ENCODE measurements at regions not wholly inside any gene's neighbourhood (a gene's known extent, or its start where the extent isn't known, plus 50 kb on each side); places are given as distances from the start of the nearest gene placed in this dataset.

GRCh38 chr2:224206816-224207215, 167.7 kb upstream of the SERPINE2 start:
- no peaks in the 10 kb centered on the region for H3K9me3 ChIP-seq (replicated peaks; ENCODE audit: control insufficient read depth, insufficient read depth, low read length)
- H3K9me1 ChIP-seq (replicated peaks; ENCODE audit: control insufficient read depth, extremely low read depth, insufficient read depth, low read length): no peaks in the 10 kb centered on the region
- no peak overlapping the region for H3K9ac ChIP-seq (replicated peaks; ENCODE audit: extremely low read depth, insufficient read depth, low read length)
- no peaks in the 10 kb centered on the region for H4K20me1 ChIP-seq (replicated peaks; ENCODE audit: control insufficient read depth, extremely low read depth, insufficient read depth, low read length)
- no peaks in the 10 kb centered on the region for H3K4me1 ChIP-seq (ENCODE audit: control insufficient read depth, extremely low read depth, insufficient read depth, low read length)
- no peak overlapping the region for H3K4me3 ChIP-seq (replicated peaks in 1 of 3; ENCODE audit: insufficient read depth in 1 of 3, low read depth in 1 of 3, low read length in 3 of 3)
- no peaks in the 10 kb centered on the region for H3K36me3 ChIP-seq (ENCODE audit: control insufficient read depth in 2 of 2, extremely low read depth in 1 of 2, insufficient read depth in 2 of 2, low read length in 2 of 2)
- DNase-seq (ENCODE audit: low read depth, low spot score): no peak
- no peak for FAIRE-seq
- TF ChIP-seq POLR2AphosphoS5 (IDR thresholded peaks at IDR 0.05; ENCODE audit: insufficient read depth, low read depth, low read length) (no peak), POLR2A (IDR thresholded peaks at IDR 0.05; ENCODE audit: low read depth, low read length) (no peak), EZH2 (IDR thresholded peaks at IDR 0.05; ENCODE audit: borderline replicate concordance, low read depth, low read length, severe bottlenecking) (no peak), FOS (IDR thresholded peaks at IDR 0.05; ENCODE audit: borderline replicate concordance, insufficient read depth, low read length) (no peak)
- TF ChIP-seq, protein P1, sequence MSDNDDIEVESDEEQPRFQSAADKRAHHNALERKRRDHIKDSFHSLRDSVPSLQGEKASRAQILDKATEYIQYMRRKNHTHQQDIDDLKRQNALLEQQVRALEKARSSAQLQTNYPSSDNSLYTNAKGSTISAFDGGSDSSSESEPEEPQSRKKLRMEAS (IDR thresholded peaks at IDR 0.05; ENCODE audit: insufficient read depth, insufficient read length): no peak
- no peaks in the 10 kb centered on the region for H3K79me2 ChIP-seq (ENCODE audit: control insufficient read depth, insufficient read depth, low read length)
- H3K27me3 ChIP-seq (ENCODE audit: control insufficient read depth in 2 of 2, insufficient read depth in 2 of 2, low read length in 2 of 2): peaks cover 0 to 2% of the 10 kb centered on the region in 2 experiments
- CTCF ChIA-PET: interaction anchor here (0.7 to 1.0 kb wide), 2 partner anchors 12 to 213 kb away, joined by 3 read pairs; no protein-coding TSS in a partner anchor
- no TSS peak for BruUV-seq (replicated peaks)
- no peak overlapping the region for H2AFZ ChIP-seq (ENCODE audit: low read depth, low read length)
- POLR2A ChIA-PET: no interaction called here
- dilution Hi-C loops (cut with MboI; ENCODE audit: extremely low pct_ligation_motif_present, low sequenced_read_pairs) (no loop called here), intact Hi-C loops (cut with micrococcal nuclease) (no loop called here)
- H3K4me2 ChIP-seq (ENCODE audit: insufficient read depth, low read length): no peak overlapping the region
- no peak overlapping the region for H3K27ac ChIP-seq (ENCODE audit: insufficient read depth, low read depth, low read length)

- Histone ChIP-seq H3K27ac (ENCODE audit: insufficient read depth, low read depth, low read length) (no peak overlapping the region), H3K36me3 (ENCODE audit: control insufficient read depth in 2 of 2, extremely low read depth in 1 of 2, insufficient read depth in 2 of 2, low read length in 2 of 2) (no peaks in the 10 kb centered on the region), H3K4me3 (replicated peaks in 1 of 3; ENCODE audit: insufficient read depth in 1 of 3, low read depth in 1 of 3, low read length in 3 of 3) (no peak overlapping the region), H3K4me1 (ENCODE audit: control insufficient read depth, extremely low read depth, insufficient read depth, low read length) (no peaks in the 10 kb centered on the region), H3K79me2 (ENCODE audit: control insufficient read depth, insufficient read depth, low read length) (no peaks in the 10 kb centered on the region), H3K4me2 (ENCODE audit: insufficient read depth, low read length) (no peak overlapping the region), H4K20me1 (replicated peaks; ENCODE audit: control insufficient read depth, extremely low read depth, insufficient read depth, low read length) (no peaks in the 10 kb centered on the region), H3K9me3 (replicated peaks; ENCODE audit: control insufficient read depth, insufficient read depth, low read length) (no peaks in the 10 kb centered on the region), H3K9ac (replicated peaks; ENCODE audit: extremely low read depth, insufficient read depth, low read length) (no peak overlapping the region), H2AFZ (ENCODE audit: low read depth, low read length) (no peak overlapping the region), H3K27me3 (ENCODE audit: control insufficient read depth in 2 of 2, insufficient read depth in 2 of 2, low read length in 2 of 2) (peaks cover 0 to 4% of the 10 kb centered on the region in 2 experiments), H3K9me1 (replicated peaks; ENCODE audit: control insufficient read depth, extremely low read depth, insufficient read depth, low read length) (no peaks in the 10 kb centered on the region)
- intact Hi-C loops (cut with micrococcal nuclease): no loop called here
- ChIA-PET CTCF (interaction anchor here (0.9 kb wide), 1 partner anchor 208 kb away, joined by 3 read pairs; no protein-coding TSS in a partner anchor), POLR2A (no interaction called here)
- BruUV-seq (replicated peaks): no TSS peak
- dilution Hi-C loops (cut with MboI; ENCODE audit: extremely low pct_ligation_motif_present, low sequenced_read_pairs): no loop called here
- FAIRE-seq: no peak
- no peak for TF ChIP-seq JUN (IDR thresholded peaks at IDR 0.05; ENCODE audit: borderline replicate concordance, insufficient read depth, insufficient read length, low read depth)
- no peak for TF ChIP-seq MYC (IDR thresholded peaks at IDR 0.05; ENCODE audit: low read depth, low read length)
- TF ChIP-seq, protein P1 (IDR thresholded peaks at IDR 0.05; ENCODE audit: insufficient read depth, insufficient read length): no peak
- no peak for TF ChIP-seq FOS (IDR thresholded peaks at IDR 0.05; ENCODE audit: borderline replicate concordance, insufficient read depth, low read length)
- no peak for TF ChIP-seq GATA2 (IDR thresholded peaks at IDR 0.05; ENCODE audit: insufficient read depth, insufficient read length, low read depth, low read length)
- no peak for TF ChIP-seq CTCF (IDR thresholded peaks at IDR 0.05; ENCODE audit: extremely low read depth in 1 of 2, insufficient read depth in 1 of 2, low read depth in 1 of 2, low read length in 2 of 2)
- no peak for TF ChIP-seq POLR2A (IDR thresholded peaks at IDR 0.05; ENCODE audit: low read depth, low read length)
- no peak for TF ChIP-seq POLR2AphosphoS5 (IDR thresholded peaks at IDR 0.05; ENCODE audit: insufficient read depth, low read depth, low read length)
- no peak for DNase-seq (ENCODE audit: low read depth, low spot score)
Observed at GRCh38 chr2:224202281-224202865, 163.3 kb upstream of the SERPINE2 start.

Measured in endothelial cell of umbilical vein (primary cell).